Smooth muscle cell (in vitro differentiated cells): ENCODE measurements at regions not wholly inside any gene's neighbourhood (a gene's known extent, or its start where the extent isn't known, plus 50 kb on each side); places are given as distances from the start of the nearest gene placed in this dataset.

Experiments used
- DNase-seq: peaks from one replicate; lab custom pipeline; 2025; ENCODE audit not compliant: unreplicated experiment; lab: John Stamatoyannopoulos, UW
- H2AFZ ChIP-seq: fragments of 200-600 bp; sonication (generic); 2 replicates; pipeline ENCODE4 v1.6.0; 2016; ENCODE audit warnings: antibody characterized with exemption, low read depth, mild to moderate bottlenecking
- H3F3A ChIP-seq: fragments of 200-600 bp; sonication (generic); 2 replicates; pipeline ENCODE4 v1.6.0; 2017; ENCODE audit warnings: antibody characterized with exemption, low read depth
- H3K27ac ChIP-seq: fragments of 200-600 bp; sonication (generic); 2 replicates; pipeline ENCODE4 v1.5.1; 2016; ENCODE audit warnings: low read depth, mild to moderate bottlenecking
- H3K27me3 ChIP-seq: fragments of 200-600 bp; sonication (generic); 2 replicates; pipeline ENCODE4 v1.6.1; 2016; ENCODE audit warnings: low read depth, mild to moderate bottlenecking
- H3K36me3 ChIP-seq: fragments of 200-600 bp; sonication (generic); 2 replicates; pipeline ENCODE4 v1.5.1; 2016; ENCODE audit warnings: low read depth
- H3K4me1 ChIP-seq: fragments of 200-600 bp; sonication (generic); 2 replicates; pipeline ENCODE4 v1.5.1; 2016; ENCODE audit warnings: low read depth
- H3K4me2 ChIP-seq: fragments of 200-600 bp; sonication (generic); 2 replicates; pipeline ENCODE4 v1.6.0; 2016; ENCODE audit warnings: mild to moderate bottlenecking
- H3K4me3 ChIP-seq: fragments of 200-600 bp; sonication (generic); 2 replicates; pipeline ENCODE4 v1.5.1; 2016; ENCODE audit warnings: mild to moderate bottlenecking
- H3K79me2 ChIP-seq: fragments of 200-600 bp; sonication (generic); 2 replicates; pipeline ENCODE4 v1.6.0; 2016; ENCODE audit warnings: low read depth, mild to moderate bottlenecking
- H3K9ac ChIP-seq: fragments of 200-600 bp; sonication (generic); 2 replicates; pipeline ENCODE4 v1.6.0; 2016; ENCODE audit warnings: low read depth
- H3K9me3 ChIP-seq: fragments of 200-600 bp; sonication (generic); replicated peaks from 2 replicates; pipeline ENCODE4 v1.5.1; 2016; ENCODE audit warnings: low read depth
- H4K20me1 ChIP-seq: fragments of 200-600 bp; sonication (generic); 2 replicates; pipeline ENCODE4 v1.6.0; 2016; ENCODE audit warnings: low read depth
- WGBS: methylation state at CpG from one replicate; pipeline ENCODE4 v1.1.7; 2016; ENCODE audit warnings: low lambda C conversion rate; 5-methylcytosine and 5-hydroxymethylcytosine counted together
- TF ChIP-seq, protein P1 (sequence below): fragments of 200-600 bp; sonication (generic); IDR thresholded peaks from 2 replicates; pipeline ENCODE4 v1.5.1; 2017; ENCODE audit warnings: borderline replicate concordance, mild to moderate bottlenecking, antibody characterized with exemption; ENCODE audit not compliant: insufficient read depth, poor library complexity, severe bottlenecking

GRCh38 chr12:75822416-75822815 is 209.2 kb downstream of the PHLDA1 start:
- TF ChIP-seq, protein P1, sequence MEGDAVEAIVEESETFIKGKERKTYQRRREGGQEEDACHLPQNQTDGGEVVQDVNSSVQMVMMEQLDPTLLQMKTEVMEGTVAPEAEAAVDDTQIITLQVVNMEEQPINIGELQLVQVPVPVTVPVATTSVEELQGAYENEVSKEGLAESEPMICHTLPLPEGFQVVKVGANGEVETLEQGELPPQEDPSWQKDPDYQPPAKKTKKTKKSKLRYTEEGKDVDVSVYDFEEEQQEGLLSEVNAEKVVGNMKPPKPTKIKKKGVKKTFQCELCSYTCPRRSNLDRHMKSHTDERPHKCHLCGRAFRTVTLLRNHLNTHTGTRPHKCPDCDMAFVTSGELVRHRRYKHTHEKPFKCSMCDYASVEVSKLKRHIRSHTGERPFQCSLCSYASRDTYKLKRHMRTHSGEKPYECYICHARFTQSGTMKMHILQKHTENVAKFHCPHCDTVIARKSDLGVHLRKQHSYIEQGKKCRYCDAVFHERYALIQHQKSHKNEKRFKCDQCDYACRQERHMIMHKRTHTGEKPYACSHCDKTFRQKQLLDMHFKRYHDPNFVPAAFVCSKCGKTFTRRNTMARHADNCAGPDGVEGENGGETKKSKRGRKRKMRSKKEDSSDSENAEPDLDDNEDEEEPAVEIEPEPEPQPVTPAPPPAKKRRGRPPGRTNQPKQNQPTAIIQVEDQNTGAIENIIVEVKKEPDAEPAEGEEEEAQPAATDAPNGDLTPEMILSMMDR = no peak
- Histone ChIP-seq H3K4me1 (peaks cover 6% of the 10 kb centered on the region), H3K4me3 (no peak overlapping the region), H3K9ac (no peak overlapping the region), H3K27ac (no peak overlapping the region), H2AFZ (no peak overlapping the region), H3K27me3 (no peaks in the 10 kb centered on the region), H3K36me3 (no peaks in the 10 kb centered on the region), H3K9me3 (no peaks in the 10 kb centered on the region), H3F3A (no peaks in the 10 kb centered on the region), H3K4me2 (no peak overlapping the region), H4K20me1 (no peaks in the 10 kb centered on the region), H3K79me2 (no peaks in the 10 kb centered on the region)
- DNase-seq = no peak
- WGBS = 86% methylated on average over 3 of the region's 3 CpGs

GRCh38 chr12:75820848-75821578 is 210.6 kb downstream of the PHLDA1 start:
- WGBS = 87% methylated on average over 10 of the region's 10 CpGs
- no peaks in the 10 kb centered on the region for H4K20me1 ChIP-seq
- no peak overlapping the region for H3K4me3 ChIP-seq
- TF ChIP-seq, protein P1 = no peak
- no peak overlapping the region for H3K27ac ChIP-seq
- H3F3A ChIP-seq = no peaks in the 10 kb centered on the region
- no peaks in the 10 kb centered on the region for H3K27me3 ChIP-seq
- H3K9me3 ChIP-seq = no peaks in the 10 kb centered on the region
- no peak for DNase-seq
- no peak overlapping the region for H2AFZ ChIP-seq
- H3K4me2 ChIP-seq = no peak overlapping the region
- H3K36me3 ChIP-seq = no peaks in the 10 kb centered on the region
- no peak overlapping the region for H3K9ac ChIP-seq
- H3K4me1 ChIP-seq = peaks cover 6% of the 10 kb centered on the region
- H3K79me2 ChIP-seq = no peaks in the 10 kb centered on the region

GRCh38 chr12:75820071-75820470 is 211.5 kb downstream of the PHLDA1 start:
- DNase-seq = no peak
- no peak overlapping the region for H2AFZ ChIP-seq
- no peaks in the 10 kb centered on the region for H3K9me3 ChIP-seq
- TF ChIP-seq, protein P1 = no peak
- no peaks in the 10 kb centered on the region for H3K27me3 ChIP-seq
- H3K4me1 ChIP-seq = peaks cover 3% of the 10 kb centered on the region
- no peaks in the 10 kb centered on the region for H4K20me1 ChIP-seq
- no peak overlapping the region for H3K27ac ChIP-seq
- no peaks in the 10 kb centered on the region for H3K79me2 ChIP-seq
- H3K9ac ChIP-seq = no peak overlapping the region
- no peak overlapping the region for H3K4me2 ChIP-seq
- H3K36me3 ChIP-seq = no peaks in the 10 kb centered on the region
- no peaks in the 10 kb centered on the region for H3F3A ChIP-seq
- H3K4me3 ChIP-seq = no peak overlapping the region

GRCh38 chr12:75819512-75819911 is 212.1 kb downstream of the PHLDA1 start:
- no peaks in the 10 kb centered on the region for H3K79me2 ChIP-seq
- H3K9me3 ChIP-seq = no peaks in the 10 kb centered on the region
- peaks cover 3% of the 10 kb centered on the region for H3K4me1 ChIP-seq
- no peak overlapping the region for H3K4me2 ChIP-seq
- H3K4me3 ChIP-seq = no peak overlapping the region
- no peak overlapping the region for H3K27ac ChIP-seq
- 93% methylated on average over 5 of the region's 5 CpGs for WGBS
- H3F3A ChIP-seq = no peaks in the 10 kb centered on the region
- no peaks in the 10 kb centered on the region for H4K20me1 ChIP-seq
- H3K36me3 ChIP-seq = no peaks in the 10 kb centered on the region
- no peak overlapping the region for H3K9ac ChIP-seq
- no peak overlapping the region for H2AFZ ChIP-seq
- no peak for DNase-seq
- TF ChIP-seq, protein P1 = no peak
- H3K27me3 ChIP-seq = no peaks in the 10 kb centered on the region
